ENCODE measurements at regions not wholly inside any gene's neighbourhood (a gene's known extent, or its start where the extent isn't known, plus 50 kb on each side); places are given as distances from the start of the nearest gene placed in this dataset.

GRCh38 chr7:149565096-149565382 is 67.4 kb upstream of the ZNF746 start:
- H3K4me3 ChIP-seq (ENCODE audit: low read depth in 2 of 2, low read length in 1 of 2): no peak overlapping the region
- no peak overlapping the region for H2AFZ ChIP-seq (ENCODE audit: low read depth)
- no peak overlapping the region for H3K4me2 ChIP-seq
- TF ChIP-seq TCF12 (IDR thresholded peaks at IDR 0.05): no peak
- no peak for TF ChIP-seq ZBTB33 (IDR thresholded peaks at IDR 0.05; ENCODE audit: borderline replicate concordance, low read depth)
- TF ChIP-seq FOSL2 (IDR thresholded peaks at IDR 0.05; ENCODE audit: borderline replicate concordance, low read depth): no peak
- no peak for TF ChIP-seq MAX (IDR thresholded peaks at IDR 0.05; ENCODE audit: low read depth)
- TF ChIP-seq REST (IDR thresholded peaks at IDR 0.05; ENCODE audit: low read depth, low read length): no peak
- no peak for TF ChIP-seq RFX5 (IDR thresholded peaks at IDR 0.05; ENCODE audit: low read length)
- TF ChIP-seq POLR2AphosphoS5 (IDR thresholded peaks at IDR 0.05; ENCODE audit: low read depth, low read length): no peak
- TF ChIP-seq YY1 (IDR thresholded peaks at IDR 0.05; ENCODE audit: low read depth): no peak
- no peak for TF ChIP-seq PBX3 (IDR thresholded peaks at IDR 0.05)
- no peak for TF ChIP-seq EP300 (IDR thresholded peaks at IDR 0.05; ENCODE audit: borderline replicate concordance in 1 of 2, low read depth in 1 of 2, low read length in 1 of 2)
- TF ChIP-seq IRF3 (IDR thresholded peaks at IDR 0.05; ENCODE audit: low read depth, low read length): no peak
- TF ChIP-seq TEAD4 (IDR thresholded peaks at IDR 0.05; ENCODE audit: borderline replicate concordance, insufficient read depth): no peak
- no peak for TF ChIP-seq SMC3 (IDR thresholded peaks at IDR 0.05; ENCODE audit: low read depth, low read length)
- TF ChIP-seq USF1 (IDR thresholded peaks at IDR 0.05; ENCODE audit: borderline replicate concordance, low read depth): no peak
- TF ChIP-seq FOXJ3 (CRISPR knock-in tag; IDR thresholded peaks at IDR 0.05): no peak
- no peak for TF ChIP-seq CHD2 (IDR thresholded peaks at IDR 0.05; ENCODE audit: low read length, partially characterized antibody)
- no peak for TF ChIP-seq MXI1 (IDR thresholded peaks at IDR 0.05; ENCODE audit: low read depth, low read length)
- TF ChIP-seq SIN3A (IDR thresholded peaks at IDR 0.05; ENCODE audit: borderline replicate concordance, low read depth, low read length): no peak
- TF ChIP-seq RAD21 (IDR thresholded peaks at IDR 0.05; ENCODE audit: low read length): no peak
- no peak overlapping the region for H3K9ac ChIP-seq
- H3K36me3 ChIP-seq (replicated peaks in 1 of 2; ENCODE audit: control insufficient read depth in 1 of 2, insufficient read depth in 2 of 2, low read length in 1 of 2): peaks cover 39 to 75% of the 10 kb centered on the region in 2 experiments
- no peaks in the 10 kb centered on the region; a peak in 1 of 4 replicates for H3K4me1 ChIP-seq (ENCODE audit: control insufficient read depth in 1 of 2, insufficient read depth in 2 of 2, low read depth in 1 of 2, low read length in 1 of 2)
- CTCF ChIA-PET: no interaction called here
- H3K27ac ChIP-seq (ENCODE audit: low read depth in 2 of 2, low read length in 1 of 2): no peak overlapping the region
- H3K9me3 ChIP-seq: peaks cover 26% of the 10 kb centered on the region; the same call in 1 of the 2 replicates
- H3K9me2 ChIP-seq: no peaks in the 10 kb centered on the region
- WGBS (ENCODE audit: low lambda C conversion rate): 96% methylated on average over 1 of the region's 1 CpG
- H3K79me2 ChIP-seq (ENCODE audit: insufficient read depth): peaks cover 36% of the 10 kb centered on the region; the same call in 1 of the 2 replicates
- H3K27me3 ChIP-seq (ENCODE audit: insufficient read depth): no peaks in the 10 kb centered on the region
- H3F3A ChIP-seq (replicated peaks; ENCODE audit: insufficient read depth): no peaks in the 10 kb centered on the region
- H4K20me1 ChIP-seq (ENCODE audit: insufficient read depth): no peaks in the 10 kb centered on the region; the same call in 1 of the 2 replicates
- POLR2A ChIA-PET: no interaction called here
- no peak for DNase-seq
